ENCODE measurements at regions not wholly inside any gene's neighbourhood (a gene's known extent, or its start where the extent isn't known, plus 50 kb on each side); places are given as distances from the start of the nearest gene placed in this dataset.

DNA sequence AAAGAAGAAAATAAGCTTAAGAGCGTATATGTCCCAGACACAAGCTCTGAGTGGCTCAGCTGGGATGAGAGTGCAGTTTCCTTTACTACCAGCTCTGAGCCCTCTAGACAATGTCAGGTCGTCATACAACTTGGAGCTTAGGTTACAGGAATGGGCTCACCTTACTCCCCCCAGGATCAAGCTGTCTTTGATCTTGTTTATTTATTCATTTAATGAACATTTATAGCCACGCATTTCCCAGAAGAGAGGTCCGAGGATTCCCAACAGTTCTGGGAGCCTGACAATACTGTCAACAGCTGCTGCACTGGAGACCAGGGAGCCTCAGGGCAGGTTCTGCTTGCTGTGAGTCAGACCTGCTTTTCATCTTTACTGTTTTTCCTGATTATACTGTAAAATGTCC, 378.9 kb downstream of the PLPP3 start:
- intact Hi-C loops (cut with DNase I): no loop called here
- Histone ChIP-seq H3K9me3 (no peaks in the 10 kb centered on the region), H3K4me1 (no peaks in the 10 kb centered on the region), H3K36me3 (no peaks in the 10 kb centered on the region), H3K27ac (no peak overlapping the region), H3K27me3 (no peaks in the 10 kb centered on the region), H3K4me3 (no peak overlapping the region)
- 92% methylated on average over 4 of the region's 4 CpGs for WGBS (ENCODE audit: insufficient coverage, low coverage, low lambda C conversion rate, missing lambda C conversion rate)
- no peak for DNase-seq
- no peak for ATAC-seq
- no peak for TF ChIP-seq POLR2A (IDR thresholded peaks at IDR 0.05)
- TF ChIP-seq, protein P1, sequence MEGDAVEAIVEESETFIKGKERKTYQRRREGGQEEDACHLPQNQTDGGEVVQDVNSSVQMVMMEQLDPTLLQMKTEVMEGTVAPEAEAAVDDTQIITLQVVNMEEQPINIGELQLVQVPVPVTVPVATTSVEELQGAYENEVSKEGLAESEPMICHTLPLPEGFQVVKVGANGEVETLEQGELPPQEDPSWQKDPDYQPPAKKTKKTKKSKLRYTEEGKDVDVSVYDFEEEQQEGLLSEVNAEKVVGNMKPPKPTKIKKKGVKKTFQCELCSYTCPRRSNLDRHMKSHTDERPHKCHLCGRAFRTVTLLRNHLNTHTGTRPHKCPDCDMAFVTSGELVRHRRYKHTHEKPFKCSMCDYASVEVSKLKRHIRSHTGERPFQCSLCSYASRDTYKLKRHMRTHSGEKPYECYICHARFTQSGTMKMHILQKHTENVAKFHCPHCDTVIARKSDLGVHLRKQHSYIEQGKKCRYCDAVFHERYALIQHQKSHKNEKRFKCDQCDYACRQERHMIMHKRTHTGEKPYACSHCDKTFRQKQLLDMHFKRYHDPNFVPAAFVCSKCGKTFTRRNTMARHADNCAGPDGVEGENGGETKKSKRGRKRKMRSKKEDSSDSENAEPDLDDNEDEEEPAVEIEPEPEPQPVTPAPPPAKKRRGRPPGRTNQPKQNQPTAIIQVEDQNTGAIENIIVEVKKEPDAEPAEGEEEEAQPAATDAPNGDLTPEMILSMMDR (IDR thresholded peaks at IDR 0.05): no peak

DNA sequence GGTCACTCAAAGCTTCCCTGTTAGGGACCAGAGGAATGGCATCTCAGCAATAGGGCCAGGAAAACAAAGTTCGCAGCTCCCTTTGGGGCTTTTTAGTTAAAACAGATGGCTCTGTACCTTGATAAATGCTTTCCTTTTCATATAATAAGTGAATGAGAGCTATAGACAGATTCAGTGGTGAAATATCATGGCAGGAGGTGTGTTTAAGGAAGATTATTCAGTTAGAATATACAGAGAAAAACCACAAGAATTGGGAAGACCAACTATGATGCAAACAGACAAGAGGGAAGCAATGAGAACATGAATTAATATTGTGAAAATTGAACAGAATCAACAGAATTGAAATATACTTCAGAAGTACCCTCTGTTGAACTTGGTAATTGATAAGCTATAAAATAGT, 379.4 kb downstream of the PLPP3 start:
- no peak for ATAC-seq
- no peaks in the 10 kb centered on the region for H3K4me1 ChIP-seq
- intact Hi-C loops (cut with DNase I): no loop called here
- DNase-seq: no peak
- no peak overlapping the region for H3K27ac ChIP-seq
- no peaks in the 10 kb centered on the region for H3K27me3 ChIP-seq
- no peaks in the 10 kb centered on the region for H3K9me3 ChIP-seq
- TF ChIP-seq, protein P1 (IDR thresholded peaks at IDR 0.05): no peak
- TF ChIP-seq POLR2A (IDR thresholded peaks at IDR 0.05): no peak
- H3K36me3 ChIP-seq: no peaks in the 10 kb centered on the region
- 91% methylated on average over 1 of the region's 1 CpG for WGBS (ENCODE audit: insufficient coverage, low coverage, low lambda C conversion rate, missing lambda C conversion rate)
- no peak overlapping the region for H3K4me3 ChIP-seq

DNA sequence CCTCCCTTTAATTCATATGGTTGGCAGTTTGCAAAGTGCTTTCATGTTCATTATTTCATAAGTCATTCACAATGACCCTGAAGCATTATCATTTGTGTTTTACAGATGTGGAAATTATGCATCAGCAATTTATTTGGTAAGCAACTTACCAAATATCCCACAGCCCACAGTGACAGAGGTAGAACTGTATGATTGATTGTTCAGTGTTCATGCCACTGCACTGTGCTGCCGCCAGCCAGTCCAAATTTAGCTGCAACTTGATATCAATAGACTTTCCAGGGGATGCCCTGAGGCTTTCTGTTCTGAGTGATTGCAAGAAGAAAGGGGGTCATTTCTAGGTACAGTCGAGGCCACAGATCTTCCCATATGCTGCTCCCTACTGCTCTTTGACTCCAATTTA, 380.3 kb downstream of the PLPP3 start:
- Histone ChIP-seq H3K27ac (no peak overlapping the region), H3K9me3 (no peaks in the 10 kb centered on the region), H3K36me3 (no peaks in the 10 kb centered on the region), H3K4me1 (no peaks in the 10 kb centered on the region), H3K4me3 (no peak overlapping the region), H3K27me3 (no peaks in the 10 kb centered on the region)
- intact Hi-C loops (cut with DNase I): no loop called here
- DNase-seq: no peak
- WGBS (ENCODE audit: insufficient coverage, low coverage, low lambda C conversion rate, missing lambda C conversion rate): 77% methylated on average over 2 of the region's 2 CpGs
- no peak for ATAC-seq
- TF ChIP-seq POLR2A (IDR thresholded peaks at IDR 0.05): no peak
- TF ChIP-seq, protein P1 (IDR thresholded peaks at IDR 0.05): no peak

DNA sequence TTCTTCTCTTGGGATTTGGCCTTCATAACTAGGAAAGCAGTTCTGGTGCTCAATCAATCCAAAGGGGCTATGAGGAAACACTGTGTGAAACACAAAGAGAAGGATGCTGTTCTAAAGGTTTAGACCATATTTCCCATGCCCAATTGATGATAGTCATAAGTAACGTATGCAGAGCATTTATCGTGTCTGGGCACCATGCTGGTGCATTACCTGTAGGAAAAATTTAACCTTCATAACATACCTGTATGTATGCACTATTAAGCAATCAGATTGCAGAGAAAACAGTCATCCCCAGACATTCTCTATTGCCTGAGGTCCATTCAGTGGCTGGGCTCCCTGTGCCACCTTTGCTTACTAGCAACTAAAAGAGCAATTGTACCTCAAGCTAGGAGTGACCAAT, 381.4 kb downstream of the PLPP3 start:
- ATAC-seq: no peak
- Histone ChIP-seq H3K4me3 (no peak overlapping the region), H3K9me3 (no peaks in the 10 kb centered on the region), H3K27ac (no peak overlapping the region), H3K27me3 (no peaks in the 10 kb centered on the region), H3K4me1 (no peaks in the 10 kb centered on the region), H3K36me3 (no peaks in the 10 kb centered on the region)
- TF ChIP-seq, protein P1 (IDR thresholded peaks at IDR 0.05): no peak
- TF ChIP-seq POLR2A (IDR thresholded peaks at IDR 0.05): no peak
- intact Hi-C loops (cut with DNase I): no loop called here
- WGBS (ENCODE audit: insufficient coverage, low coverage, low lambda C conversion rate, missing lambda C conversion rate): no CpG with 5 or more reads among the region's 2 CpGs
- no peak for DNase-seq

DNA sequence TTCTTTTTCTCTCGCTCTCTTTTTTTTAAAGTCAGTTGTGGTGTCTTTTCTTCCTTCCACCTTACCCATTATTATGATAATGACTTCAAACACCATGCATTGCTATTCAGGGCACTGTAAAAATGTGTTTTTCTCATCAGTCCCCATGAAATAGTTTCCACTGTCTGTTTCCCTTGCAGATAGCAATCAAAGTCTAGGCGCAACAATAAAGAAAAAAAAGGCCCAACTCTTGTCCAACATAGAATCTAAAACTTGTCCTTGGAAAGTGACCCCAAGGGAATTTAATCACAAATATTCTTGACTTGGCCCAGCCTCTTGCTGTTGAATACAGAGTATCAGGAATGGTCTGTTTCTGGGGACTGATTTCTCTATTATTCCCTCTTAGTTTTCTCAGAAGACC, 382.5 kb downstream of the PLPP3 start:
- ATAC-seq (no peak), DNase-seq (no peak)
- Histone ChIP-seq H3K4me3 (no peak overlapping the region), H3K9me3 (no peaks in the 10 kb centered on the region), H3K27me3 (no peaks in the 10 kb centered on the region), H3K4me1 (no peaks in the 10 kb centered on the region), H3K27ac (no peak overlapping the region), H3K36me3 (no peaks in the 10 kb centered on the region)
- 88% methylated on average over 1 of the region's 2 CpGs for WGBS (ENCODE audit: insufficient coverage, low coverage, low lambda C conversion rate, missing lambda C conversion rate)
- intact Hi-C loops (cut with DNase I): no loop called here
- TF ChIP-seq, protein P1 (IDR thresholded peaks at IDR 0.05): no peak
- no peak for TF ChIP-seq POLR2A (IDR thresholded peaks at IDR 0.05)
